C4-2B (cell line): ENCODE measurements at regions not wholly inside any gene's neighbourhood (a gene's known extent, or its start where the extent isn't known, plus 50 kb on each side); places are given as distances from the start of the nearest gene placed in this dataset.

ENCODE experiments used
- H3K27ac ChIP-seq: fragments of 450-650 bp; 2 replicates; pipeline ENCODE4 v1.5.1; 2017
- CTCF ChIP-seq: fragments of 450-650 bp; conservative IDR thresholded peaks from 2 replicates; pipeline ENCODE4 v1.5.1; 2017; ENCODE audit warnings: mild to moderate bottlenecking
- ZFX ChIP-seq: fragments of 450-650 bp; IDR thresholded peaks from 2 replicates; pipeline ENCODE4 v1.6.1; 2017

- TF ChIP-seq CTCF: no peak
- TF ChIP-seq ZFX: 0 out of 2 replicates have a peak, but pooled peaks have one; percentile 4
Measured at GRCh38 chr13:22232186-22232585, 561.3 kb downstream of the FGF9 start.

GRCh38 chr13:22235285-22235949, 564.5 kb downstream of the FGF9 start:
- no peak overlapping the region for H3K27ac ChIP-seq
- TF ChIP-seq ZFX: no peak
- TF ChIP-seq CTCF: no peak

More at GRCh38 chr13:22232186-22232585, 561.3 kb downstream of the FGF9 start:
- no peak overlapping the region for H3K27ac ChIP-seq

GRCh38 chr13:22235950-22236290, 565.0 kb downstream of the FGF9 start:
- no peak overlapping the region for H3K27ac ChIP-seq
- TF ChIP-seq CTCF: no peak
- TF ChIP-seq ZFX: no peak

- TF ChIP-seq ZFX (no peak), CTCF (no peak)
Measured at GRCh38 chr13:22238269-22238668, 567.4 kb downstream of the FGF9 start.

GRCh38 chr13:22240716-22241115, 569.8 kb downstream of the FGF9 start:
- H3K27ac ChIP-seq: no peak overlapping the region
- TF ChIP-seq CTCF (no peak), ZFX (no peak)

More at GRCh38 chr13:22238269-22238668, 567.4 kb downstream of the FGF9 start:
- H3K27ac ChIP-seq: no peak overlapping the region

- TF ChIP-seq CTCF (no peak), ZFX (no peak)
- H3K27ac ChIP-seq: no peak overlapping the region
Measured at GRCh38 chr13:22243469-22244163, 572.7 kb downstream of the FGF9 start.

GRCh38 chr13:22252281-22252830, 581.5 kb downstream of the FGF9 start:
- H3K27ac ChIP-seq: no peak overlapping the region
- no peak for TF ChIP-seq CTCF
- TF ChIP-seq ZFX: no peak
